Small intestine (tissue), 7 donors: ENCODE measurements at regions not wholly inside any gene's neighbourhood (a gene's known extent, or its start where the extent isn't known, plus 50 kb on each side); places are given as distances from the start of the nearest gene placed in this dataset.

ENCODE experiments used
- DNase-seq, 2 donors: peaks; one replicate each; pipeline versions ENCODE4 v3.0.0 to v3.0.0-alpha.2; 2013
- FAIRE-seq: peaks from 2 replicates; lab custom pipeline; 2012; peaks lifted over from hg19 to GRCh38; lab: Jason Lieb, UNC
- H3K27ac ChIP-seq, 3 donors: one replicate each; pipeline ENCODE4 v1.5.1; 2013; ENCODE audit warnings: low read length in 2 of 3, mild to moderate bottlenecking in 2 of 3, control low read depth in 1 of 3, inconsistent platforms in 1 of 3, low read depth in 1 of 3, moderate library complexity in 1 of 3
- H3K27me3 ChIP-seq, 3 donors: one replicate each; pipeline ENCODE4 v1.6.1; 2013; ENCODE audit warnings: low read length in 3 of 3, inconsistent platforms in 1 of 3; ENCODE audit not compliant: control insufficient read depth in 3 of 3, insufficient read depth in 3 of 3
- H3K36me3 ChIP-seq, 3 donors: one replicate each; pipeline ENCODE4 v1.6.1; 2013; ENCODE audit warnings: low read length in 3 of 3, inconsistent platforms in 1 of 3, low read depth in 1 of 3, mild to moderate bottlenecking in 1 of 3, moderate library complexity in 1 of 3; ENCODE audit not compliant: control insufficient read depth in 3 of 3, insufficient read depth in 2 of 3
- H3K4me1 ChIP-seq, 3 donors: one replicate each; pipeline ENCODE4 v1.6.1; 2013; ENCODE audit warnings: low read length in 2 of 3, inconsistent platforms in 1 of 3, low read depth in 1 of 3, mild to moderate bottlenecking in 1 of 3, moderate library complexity in 1 of 3; ENCODE audit not compliant: control insufficient read depth in 3 of 3, insufficient read depth in 2 of 3
- H3K4me3 ChIP-seq, 3 donors: one replicate each; pipeline ENCODE4 v1.5.1; 2013; ENCODE audit warnings: low read length in 3 of 3, control low read depth in 1 of 3, inconsistent platforms in 1 of 3, low read depth in 1 of 3, mild to moderate bottlenecking in 1 of 3, moderate library complexity in 1 of 3
- H3K9me3 ChIP-seq, 2 donors: one replicate each; pipeline ENCODE4 v1.6.1; 2013; ENCODE audit warnings: low read depth in 1 of 2, low read length in 1 of 2; ENCODE audit not compliant: control insufficient read depth in 2 of 2, insufficient read depth in 1 of 2
- WGBS, 3 donors: extraction: QIAGEN DNeasy Blood & Tissue Kit; methylation state at CpG; one replicate each; pipeline ENCODE4 v1.1.7; 2013; 5-methylcytosine and 5-hydroxymethylcytosine counted together
- donor health status: healthy with polysubstance abuse.
- donor health status: control.
- donor health status: control.
- donor health status: Bipolar disorder and iron deficiency.
- donor health status: healthy.

- Histone ChIP-seq H3K27ac (peak overlapping the region in 1 of 3 donors; percentile 20), H3K9me3 (peaks cover 0 to 6% of the 10 kb centered on the region in 2 donors), H3K36me3 (no peaks in the 10 kb centered on the region), H3K4me3 (no peak overlapping the region), H3K27me3 (no peaks in the 10 kb centered on the region), H3K4me1 (no peaks in the 10 kb centered on the region)
- 22 to 30% (median 25%) methylated on average over 1 of the region's 1 CpG for WGBS, 3 donors
- FAIRE-seq (no peak), DNase-seq (no peak)
These were observed 543.3 kb upstream of the UBE2E2 start for GRCh38 chr3:22659651-22660475.

- FAIRE-seq (no peak), DNase-seq (no peak)
- Histone ChIP-seq H3K9me3 (peaks cover 0 to 6% of the 10 kb centered on the region in 2 donors), H3K27me3 (no peaks in the 10 kb centered on the region), H3K4me3 (no peak overlapping the region), H3K36me3 (no peaks in the 10 kb centered on the region), H3K27ac (no peak overlapping the region), H3K4me1 (no peaks in the 10 kb centered on the region)
- WGBS, 3 donors: 53 to 74% (median 72%) methylated on average over 1 of the region's 1 CpG
These were observed 542.5 kb upstream of the UBE2E2 start for GRCh38 chr3:22660606-22661005.

GRCh38 chr3:22661121-22661700 is 541.9 kb upstream of the UBE2E2 start:
- no peak overlapping the region for H3K4me3 ChIP-seq
- H3K27me3 ChIP-seq: no peaks in the 10 kb centered on the region
- no peaks in the 10 kb centered on the region for H3K4me1 ChIP-seq
- WGBS, 3 donors: 80 to 83% (median 81%) methylated on average over 2 of the region's 2 CpGs
- peaks cover 0 to 6% of the 10 kb centered on the region in 2 donors for H3K9me3 ChIP-seq
- no peaks in the 10 kb centered on the region for H3K36me3 ChIP-seq
- FAIRE-seq (no peak), DNase-seq (no peak)
- H3K27ac ChIP-seq: no peak overlapping the region

- no peak for FAIRE-seq
- no peak for DNase-seq
- Histone ChIP-seq H3K4me3 (no peak overlapping the region), H3K27me3 (no peaks in the 10 kb centered on the region), H3K36me3 (no peaks in the 10 kb centered on the region), H3K4me1 (no peaks in the 10 kb centered on the region), H3K27ac (no peak overlapping the region), H3K9me3 (no peaks in the 10 kb centered on the region)
- WGBS, 3 donors: 52 to 65% (median 61%) methylated on average over 2 of the region's 2 CpGs
These were observed 537.6 kb upstream of the UBE2E2 start for GRCh38 chr3:22665528-22665927.

- Histone ChIP-seq H3K27ac (no peak overlapping the region), H3K4me1 (no peaks in the 10 kb centered on the region), H3K27me3 (no peaks in the 10 kb centered on the region), H3K4me3 (no peak overlapping the region), H3K36me3 (no peaks in the 10 kb centered on the region), H3K9me3 (no peaks in the 10 kb centered on the region)
- WGBS, 3 donors: 52 to 82% (median 77%) methylated on average over 1 of the region's 1 CpG
- DNase-seq: no peak
- FAIRE-seq: no peak
These were observed 536.4 kb upstream of the UBE2E2 start for GRCh38 chr3:22666736-22667135.

GRCh38 chr3:22671848-22672247 is 531.3 kb upstream of the UBE2E2 start:
- Histone ChIP-seq H3K36me3 (no peaks in the 10 kb centered on the region), H3K27ac (no peak overlapping the region), H3K27me3 (no peaks in the 10 kb centered on the region), H3K9me3 (no peaks in the 10 kb centered on the region), H3K4me3 (no peak overlapping the region), H3K4me1 (no peaks in the 10 kb centered on the region)
- WGBS, 3 donors: 56 to 85% (median 59%) methylated on average over 1 of the region's 1 CpG
- DNase-seq: no peak
- no peak for FAIRE-seq

- no peaks in the 10 kb centered on the region for H3K9me3 ChIP-seq
- DNase-seq: peak in 1 of 2 donors; percentile 5
- no peaks in the 10 kb centered on the region for H3K4me1 ChIP-seq
- H3K36me3 ChIP-seq: no peaks in the 10 kb centered on the region
- H3K27me3 ChIP-seq: no peaks in the 10 kb centered on the region
- FAIRE-seq: no peak
- H3K27ac ChIP-seq: no peak overlapping the region
- no peak overlapping the region for H3K4me3 ChIP-seq
- 53 to 82% (median 67%) methylated on average over 3 of the region's 3 CpGs for WGBS, 3 donors
These were observed 518.4 kb upstream of the UBE2E2 start for GRCh38 chr3:22684739-22685138.

GRCh38 chr3:22685597-22685996 is 517.5 kb upstream of the UBE2E2 start:
- no peak overlapping the region for H3K27ac ChIP-seq
- DNase-seq: no peak
- no peaks in the 10 kb centered on the region for H3K36me3 ChIP-seq
- FAIRE-seq: no peak
- H3K4me1 ChIP-seq: no peaks in the 10 kb centered on the region
- H3K27me3 ChIP-seq: no peaks in the 10 kb centered on the region
- 40 to 76% (median 56%) methylated on average over 2 of the region's 2 CpGs for WGBS, 3 donors
- H3K4me3 ChIP-seq: no peak overlapping the region
- H3K9me3 ChIP-seq: no peaks in the 10 kb centered on the region
